Nephron progenitor cell (in vitro differentiated cells): ENCODE measurements at regions not wholly inside any gene's neighbourhood (a gene's known extent, or its start where the extent isn't known, plus 50 kb on each side); places are given as distances from the start of the nearest gene placed in this dataset.
A peak's percentile ranks its signal among the peaks of the same experiment; 100 is the strongest.

Experiments
- DNase-seq: peaks from one replicate; pipeline ENCODE4 v3.0.0; 2021
- H3K27ac Mint-ChIP-seq: 2 replicates; pipeline ENCODE4 v1.8.0; 2021; ENCODE audit warnings: mild to moderate bottlenecking, moderate library complexity, mixed read lengths
- H3K27me3 Mint-ChIP-seq: 2 replicates; pipeline ENCODE4 v1.8.0; 2021; ENCODE audit warnings: mild to moderate bottlenecking, low read depth, mixed read lengths; ENCODE audit not compliant: poor library complexity
- H3K36me3 Mint-ChIP-seq: 2 replicates; pipeline ENCODE4 v1.8.0; 2021; ENCODE audit warnings: low read depth, mixed read lengths
- H3K4me1 Mint-ChIP-seq: 2 replicates; pipeline ENCODE4 v1.8.0; 2021; ENCODE audit warnings: mixed read lengths
- H3K4me3 Mint-ChIP-seq: 2 replicates; pipeline ENCODE4 v1.8.0; 2021; ENCODE audit warnings: mild to moderate bottlenecking, moderate library complexity, mixed read lengths
- H3K9me3 Mint-ChIP-seq: 2 replicates; pipeline ENCODE4 v1.8.0; 2021; ENCODE audit warnings: mild to moderate bottlenecking, moderate library complexity, mixed read lengths
- TF ChIP-seq, protein P1 (sequence below): fragments of 200-600 bp; sonication (generic); IDR thresholded peaks from 2 replicates; pipeline ENCODE4 v1.5.0; 2021; ENCODE audit warnings: antibody characterized with exemption

DNA sequence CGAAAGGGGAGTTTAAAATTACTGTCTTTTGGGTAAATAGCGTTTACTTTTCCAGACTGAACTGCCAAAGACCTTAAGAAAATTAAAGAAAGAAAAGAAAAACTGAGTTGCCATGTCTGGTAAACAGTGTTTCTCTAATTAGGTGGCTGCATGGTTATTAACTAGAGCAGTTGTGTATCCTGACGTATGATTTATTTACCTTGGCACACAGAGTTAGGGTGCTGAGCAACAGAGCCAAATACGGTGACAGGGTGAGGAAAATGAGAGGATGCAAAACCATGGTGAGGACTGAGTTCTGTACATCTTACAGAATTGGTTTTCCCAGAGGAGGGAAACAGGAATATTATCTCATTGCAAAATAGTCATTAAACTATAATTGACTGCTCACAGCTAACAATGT lies 546.4 kb upstream of the FZD8 start:
- peaks cover 18% of the 10 kb centered on the region for H3K36me3 Mint-ChIP-seq
- TF ChIP-seq, protein P1, sequence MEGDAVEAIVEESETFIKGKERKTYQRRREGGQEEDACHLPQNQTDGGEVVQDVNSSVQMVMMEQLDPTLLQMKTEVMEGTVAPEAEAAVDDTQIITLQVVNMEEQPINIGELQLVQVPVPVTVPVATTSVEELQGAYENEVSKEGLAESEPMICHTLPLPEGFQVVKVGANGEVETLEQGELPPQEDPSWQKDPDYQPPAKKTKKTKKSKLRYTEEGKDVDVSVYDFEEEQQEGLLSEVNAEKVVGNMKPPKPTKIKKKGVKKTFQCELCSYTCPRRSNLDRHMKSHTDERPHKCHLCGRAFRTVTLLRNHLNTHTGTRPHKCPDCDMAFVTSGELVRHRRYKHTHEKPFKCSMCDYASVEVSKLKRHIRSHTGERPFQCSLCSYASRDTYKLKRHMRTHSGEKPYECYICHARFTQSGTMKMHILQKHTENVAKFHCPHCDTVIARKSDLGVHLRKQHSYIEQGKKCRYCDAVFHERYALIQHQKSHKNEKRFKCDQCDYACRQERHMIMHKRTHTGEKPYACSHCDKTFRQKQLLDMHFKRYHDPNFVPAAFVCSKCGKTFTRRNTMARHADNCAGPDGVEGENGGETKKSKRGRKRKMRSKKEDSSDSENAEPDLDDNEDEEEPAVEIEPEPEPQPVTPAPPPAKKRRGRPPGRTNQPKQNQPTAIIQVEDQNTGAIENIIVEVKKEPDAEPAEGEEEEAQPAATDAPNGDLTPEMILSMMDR: no peak
- H3K27me3 Mint-ChIP-seq: no peaks in the 10 kb centered on the region
- H3K4me3 Mint-ChIP-seq: no peak overlapping the region
- no peak for DNase-seq
- peaks cover 24% of the 10 kb centered on the region for H3K4me1 Mint-ChIP-seq
- peak overlapping the region; percentile 46 for H3K27ac Mint-ChIP-seq
- peaks cover 40% of the 10 kb centered on the region for H3K9me3 Mint-ChIP-seq

DNA sequence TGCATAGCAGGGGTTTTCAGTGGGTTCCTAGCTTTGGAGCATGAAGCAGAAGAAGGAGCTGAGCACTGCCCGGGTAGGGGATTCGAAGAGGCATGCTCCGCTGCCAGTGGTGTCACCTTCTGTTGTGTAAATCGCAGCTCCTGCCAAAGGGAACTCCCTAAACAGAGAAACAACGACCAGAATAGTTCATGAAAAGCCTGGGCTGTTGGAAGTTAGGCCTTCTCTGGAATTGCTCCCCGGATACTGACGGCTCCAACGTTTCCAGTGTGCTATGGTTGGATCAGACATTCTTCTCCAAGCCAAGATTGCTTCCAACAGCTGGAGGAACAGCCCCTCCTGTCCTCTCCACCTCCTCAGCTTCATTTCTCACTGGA lies 546.0 kb upstream of the FZD8 start:
- Mint-ChIP-seq H3K27ac (peak overlapping the region; percentile 46), H3K4me3 (no peak overlapping the region), H3K27me3 (no peaks in the 10 kb centered on the region), H3K4me1 (peaks cover 24% of the 10 kb centered on the region), H3K9me3 (peaks cover 36% of the 10 kb centered on the region), H3K36me3 (peaks cover 18% of the 10 kb centered on the region)
- TF ChIP-seq, protein P1: no peak
- no peak for DNase-seq

DNA sequence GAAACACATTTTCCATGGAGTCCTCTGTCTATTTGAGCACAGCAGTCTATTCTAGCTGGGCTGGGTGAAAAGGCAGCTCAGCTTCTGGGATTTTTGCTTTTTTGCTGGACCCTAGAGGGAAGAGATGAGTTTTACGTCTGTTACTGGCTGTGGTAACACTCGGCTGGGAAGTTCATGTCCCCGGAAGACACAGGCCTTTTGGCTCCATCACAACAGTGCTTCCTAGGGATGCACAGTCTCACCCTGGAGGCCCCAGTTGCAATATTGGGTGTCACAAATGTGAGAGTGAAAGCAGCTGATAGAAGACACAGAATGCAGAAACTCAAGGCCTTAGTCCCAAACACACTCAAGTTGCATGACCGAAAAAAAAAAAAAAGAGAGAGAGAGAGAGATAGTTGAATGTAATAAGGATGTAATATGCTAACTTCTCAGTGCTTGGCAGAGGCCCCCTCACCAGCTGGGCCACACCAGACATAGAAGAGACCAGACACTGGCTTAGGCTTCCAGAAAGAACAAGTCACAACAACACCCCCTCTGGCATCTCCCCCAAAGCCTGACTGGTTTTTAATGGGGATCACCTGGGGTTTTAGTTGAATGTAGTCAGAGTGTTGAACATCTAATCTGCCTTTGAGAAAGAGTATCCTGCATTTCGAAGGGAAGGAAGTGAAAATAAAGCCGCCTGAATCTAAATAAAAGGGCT lies 545.4 kb upstream of the FZD8 start:
- peak overlapping the region; percentile 46 for H3K27ac Mint-ChIP-seq
- no peak overlapping the region for H3K4me3 Mint-ChIP-seq
- no peak for DNase-seq
- H3K9me3 Mint-ChIP-seq: peaks cover 31% of the 10 kb centered on the region
- peaks cover 27% of the 10 kb centered on the region for H3K4me1 Mint-ChIP-seq
- peaks cover 14% of the 10 kb centered on the region for H3K36me3 Mint-ChIP-seq
- TF ChIP-seq, protein P1: no peak
- no peaks in the 10 kb centered on the region for H3K27me3 Mint-ChIP-seq

DNA sequence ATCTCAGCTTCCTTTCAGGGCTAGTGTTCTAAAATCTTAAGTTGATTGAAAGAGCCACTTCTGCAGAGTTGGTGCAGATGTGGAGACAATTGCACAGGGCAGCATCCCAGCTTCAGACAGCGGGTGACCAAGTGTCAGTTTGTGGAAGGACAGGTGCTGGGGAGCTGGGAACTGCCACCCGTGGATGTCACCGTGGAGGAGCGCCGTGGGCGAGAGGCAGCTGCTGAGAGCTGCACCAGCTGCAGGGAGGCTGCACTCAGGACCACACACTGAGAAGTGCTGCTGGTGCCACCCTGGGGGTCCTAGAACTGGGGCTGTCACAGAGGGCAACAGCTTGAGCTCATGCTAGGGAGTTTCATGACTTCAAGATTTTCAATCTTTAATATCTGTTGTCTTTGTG lies 543.0 kb upstream of the FZD8 start:
- peaks cover 10% of the 10 kb centered on the region for H3K9me3 Mint-ChIP-seq
- H3K27ac Mint-ChIP-seq: no peak overlapping the region
- no peaks in the 10 kb centered on the region for H3K36me3 Mint-ChIP-seq
- peaks cover 39% of the 10 kb centered on the region for H3K4me1 Mint-ChIP-seq
- H3K4me3 Mint-ChIP-seq: no peak overlapping the region
- no peak for DNase-seq
- no peaks in the 10 kb centered on the region for H3K27me3 Mint-ChIP-seq
- TF ChIP-seq, protein P1: no peak

DNA sequence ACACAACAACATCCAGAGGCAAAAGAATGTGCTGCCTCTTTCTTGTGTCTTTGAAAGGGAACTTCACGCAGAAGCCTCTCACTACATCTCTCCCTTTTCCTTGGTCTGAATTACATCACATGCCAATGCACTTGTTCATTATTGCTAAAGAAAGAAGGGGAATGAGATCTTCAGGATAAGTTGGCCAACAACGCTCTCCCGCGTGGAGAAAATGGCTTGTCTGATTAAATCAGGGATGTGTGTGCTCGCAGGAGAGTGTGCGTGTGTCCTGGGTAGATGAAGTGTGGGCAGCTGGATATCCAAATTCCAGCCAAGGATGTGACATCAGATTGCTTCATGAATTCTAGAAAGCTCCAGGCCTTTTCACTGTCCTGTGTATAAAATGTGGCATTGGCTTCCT lies 541.6 kb upstream of the FZD8 start:
- H3K4me3 Mint-ChIP-seq: no peak overlapping the region
- no peaks in the 10 kb centered on the region for H3K36me3 Mint-ChIP-seq
- no peak overlapping the region for H3K27ac Mint-ChIP-seq
- H3K9me3 Mint-ChIP-seq: peaks cover 3% of the 10 kb centered on the region
- H3K4me1 Mint-ChIP-seq: peaks cover 39% of the 10 kb centered on the region
- DNase-seq: no peak
- TF ChIP-seq, protein P1: no peak
- no peaks in the 10 kb centered on the region for H3K27me3 Mint-ChIP-seq

DNA sequence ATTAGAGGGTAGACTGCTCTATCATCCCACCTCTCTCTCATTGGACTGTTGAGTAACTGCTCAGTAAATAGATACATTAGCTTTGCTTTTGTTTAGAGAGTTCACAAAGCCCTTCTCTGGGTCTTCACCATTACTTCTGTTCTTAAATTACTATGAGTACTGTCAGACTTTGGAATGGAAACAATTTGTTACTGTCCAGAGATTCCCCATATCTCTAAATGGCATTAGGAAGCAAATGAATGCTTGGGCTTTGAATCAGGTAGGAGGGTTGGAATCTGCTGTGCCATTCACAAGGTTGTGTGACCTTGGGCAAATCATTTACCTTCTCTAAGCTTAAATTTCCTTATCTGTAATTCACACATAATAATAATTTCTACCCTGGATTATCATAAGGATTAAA lies 541.0 kb upstream of the FZD8 start:
- peaks cover 3% of the 10 kb centered on the region for H3K9me3 Mint-ChIP-seq
- DNase-seq: no peak
- H3K4me3 Mint-ChIP-seq: no peak overlapping the region
- TF ChIP-seq, protein P1: no peak
- peaks cover 33% of the 10 kb centered on the region for H3K4me1 Mint-ChIP-seq
- no peak overlapping the region for H3K27ac Mint-ChIP-seq
- no peaks in the 10 kb centered on the region for H3K27me3 Mint-ChIP-seq
- no peaks in the 10 kb centered on the region for H3K36me3 Mint-ChIP-seq
